AG04450 (cell line): ENCODE measurements at regions not wholly inside any gene's neighbourhood (a gene's known extent, or its start where the extent isn't known, plus 50 kb on each side); places are given as distances from the start of the nearest gene placed in this dataset.
"Not testable (repeated sequence)": the region's sequence is repeated elsewhere in the genome, so short reads cannot be mapped to it uniquely, and the experiment has no call there.

Source experiments
- CTCF ChIA-PET: fragments of 300-600, 350-600 bp; formaldehyde crosslinking; extraction: SDS; loops from one replicate; lab custom pipeline; 2022; ENCODE audit warnings: antibody characterized with exemption, inconsistent platforms; lab: Charles Lee
- POLR2A ChIA-PET: fragments of 350-600 bp; formaldehyde crosslinking; extraction: SDS; loops from one replicate; lab custom pipeline; 2021; ENCODE audit warnings: antibody characterized with exemption, inconsistent platforms; lab: Yijun Ruan, JAX
- DNase-seq: peaks from one replicate; pipeline ENCODE4 v3.0.0-alpha.2; 2011; ENCODE audit warnings: low read depth, low spot score
- H3K27ac ChIP-seq: one replicate; pipeline ENCODE4 v1.5.1; 2012; ENCODE audit warnings: low read depth, low read length, control low read depth
- H3K27me3 ChIP-seq: one replicate; pipeline ENCODE4 v1.6.0; 2012; ENCODE audit warnings: low read length; ENCODE audit not compliant: control insufficient read depth, insufficient read depth
- H3K4me3 ChIP-seq: 2 replicates; pipeline ENCODE4 v1.5.1; 2011; ENCODE audit warnings: mild to moderate bottlenecking, low read depth, low read length, control low read depth
- H3K9me3 ChIP-seq: 2 replicates; pipeline ENCODE4 v1.5.1; 2012; ENCODE audit warnings: low read length; ENCODE audit not compliant: control insufficient read depth, insufficient read depth
- TF ChIP-seq, protein P1 (sequence below): IDR thresholded peaks from 2 replicates; pipeline ENCODE4 v1.5.1; 2011; ENCODE audit warnings: low read depth, low read length, control low read depth, inconsistent platforms

DNA sequence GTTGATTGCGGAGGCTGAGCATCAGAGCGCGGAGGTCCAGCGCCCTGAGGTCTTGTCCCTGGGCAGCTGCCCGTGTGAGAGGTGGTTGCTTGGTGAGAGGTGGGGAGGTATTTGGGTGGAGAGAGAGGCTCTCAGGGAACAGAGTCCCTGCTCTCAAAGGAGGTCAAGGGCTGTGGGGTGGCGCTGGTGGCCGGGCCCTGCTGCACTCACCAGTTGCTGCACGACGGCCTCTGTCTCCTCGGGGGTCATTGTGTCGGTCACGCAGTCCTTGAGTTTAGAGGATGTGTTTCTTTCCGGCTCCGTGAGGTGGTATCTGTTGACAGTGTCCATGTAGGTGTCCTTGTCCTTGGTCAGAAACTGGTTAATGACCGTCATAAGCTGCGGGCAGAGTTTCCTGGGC is 95.5 kb downstream of the WTIP start:
- ChIA-PET POLR2A (no interaction called here), CTCF (no interaction called here)
- Histone ChIP-seq H3K9me3 (peaks cover 11% of the 10 kb centered on the region; the same call in 1 of the 2 replicates), H3K27me3 (no peaks in the 10 kb centered on the region), H3K4me3 (no peak overlapping the region), H3K27ac (no peak overlapping the region)
- TF ChIP-seq, protein P1, sequence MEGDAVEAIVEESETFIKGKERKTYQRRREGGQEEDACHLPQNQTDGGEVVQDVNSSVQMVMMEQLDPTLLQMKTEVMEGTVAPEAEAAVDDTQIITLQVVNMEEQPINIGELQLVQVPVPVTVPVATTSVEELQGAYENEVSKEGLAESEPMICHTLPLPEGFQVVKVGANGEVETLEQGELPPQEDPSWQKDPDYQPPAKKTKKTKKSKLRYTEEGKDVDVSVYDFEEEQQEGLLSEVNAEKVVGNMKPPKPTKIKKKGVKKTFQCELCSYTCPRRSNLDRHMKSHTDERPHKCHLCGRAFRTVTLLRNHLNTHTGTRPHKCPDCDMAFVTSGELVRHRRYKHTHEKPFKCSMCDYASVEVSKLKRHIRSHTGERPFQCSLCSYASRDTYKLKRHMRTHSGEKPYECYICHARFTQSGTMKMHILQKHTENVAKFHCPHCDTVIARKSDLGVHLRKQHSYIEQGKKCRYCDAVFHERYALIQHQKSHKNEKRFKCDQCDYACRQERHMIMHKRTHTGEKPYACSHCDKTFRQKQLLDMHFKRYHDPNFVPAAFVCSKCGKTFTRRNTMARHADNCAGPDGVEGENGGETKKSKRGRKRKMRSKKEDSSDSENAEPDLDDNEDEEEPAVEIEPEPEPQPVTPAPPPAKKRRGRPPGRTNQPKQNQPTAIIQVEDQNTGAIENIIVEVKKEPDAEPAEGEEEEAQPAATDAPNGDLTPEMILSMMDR = no peak
- DNase-seq = no peak

DNA sequence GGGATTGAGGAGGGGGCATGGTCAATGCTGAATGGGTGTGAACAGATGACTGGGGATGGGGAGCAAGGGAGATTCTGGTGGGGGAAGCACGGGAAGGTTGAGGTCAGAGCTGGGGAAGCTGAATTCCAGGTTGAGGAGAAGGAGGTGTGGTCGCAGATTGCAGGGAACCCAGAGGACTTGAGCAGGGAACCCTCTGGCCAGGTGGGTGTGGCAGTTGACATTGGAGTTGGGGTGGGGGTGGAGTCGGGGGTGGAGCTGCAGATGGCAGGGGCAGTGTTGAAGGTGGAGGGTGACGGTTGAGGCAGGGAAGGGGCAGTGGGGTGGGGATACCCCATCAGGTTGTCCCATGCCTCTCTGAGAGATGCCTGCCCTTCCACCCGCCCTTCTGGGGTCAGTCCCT is 94.7 kb downstream of the WTIP start:
- CTCF ChIA-PET = no interaction called here
- TF ChIP-seq, protein P1 = no peak
- POLR2A ChIA-PET = no interaction called here

DNA sequence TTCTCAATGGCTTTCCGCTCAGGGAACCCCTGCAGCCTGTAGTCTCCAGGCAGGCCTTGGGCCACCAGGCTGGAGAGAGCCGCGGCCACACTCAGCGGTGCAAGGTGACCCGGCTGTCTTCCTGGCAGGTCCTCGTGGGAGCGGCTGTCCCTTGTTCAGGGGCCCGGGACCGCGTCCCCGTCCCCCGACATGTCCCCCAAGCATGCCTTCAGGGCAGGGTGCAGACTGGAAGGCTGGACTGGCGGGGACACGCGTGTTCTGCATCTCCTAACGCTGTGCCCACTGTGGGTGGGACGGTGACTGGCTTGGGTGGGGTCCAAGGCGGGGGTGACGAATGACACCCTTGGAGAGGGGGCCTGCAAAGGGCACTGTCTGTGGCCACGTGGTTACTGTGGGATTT is 93.6 kb downstream of the WTIP start:
- POLR2A ChIA-PET = no interaction called here
- no peak overlapping the region for H3K27ac ChIP-seq
- H3K9me3 ChIP-seq = peaks cover 11% of the 10 kb centered on the region; the same call in 1 of the 2 replicates
- TF ChIP-seq, protein P1 = no peak
- CTCF ChIA-PET = no interaction called here
- no peak for DNase-seq
- H3K27me3 ChIP-seq = no peaks in the 10 kb centered on the region
- H3K4me3 ChIP-seq = no peak overlapping the region

More for the DNA sequence above, 94.7 kb downstream of the WTIP start:
- Histone ChIP-seq H3K27me3 (no peaks in the 10 kb centered on the region), H3K27ac (no peak overlapping the region), H3K9me3 (peaks cover 11% of the 10 kb centered on the region; the same call in 1 of the 2 replicates), H3K4me3 (no peak overlapping the region)
- DNase-seq = no peak

DNA sequence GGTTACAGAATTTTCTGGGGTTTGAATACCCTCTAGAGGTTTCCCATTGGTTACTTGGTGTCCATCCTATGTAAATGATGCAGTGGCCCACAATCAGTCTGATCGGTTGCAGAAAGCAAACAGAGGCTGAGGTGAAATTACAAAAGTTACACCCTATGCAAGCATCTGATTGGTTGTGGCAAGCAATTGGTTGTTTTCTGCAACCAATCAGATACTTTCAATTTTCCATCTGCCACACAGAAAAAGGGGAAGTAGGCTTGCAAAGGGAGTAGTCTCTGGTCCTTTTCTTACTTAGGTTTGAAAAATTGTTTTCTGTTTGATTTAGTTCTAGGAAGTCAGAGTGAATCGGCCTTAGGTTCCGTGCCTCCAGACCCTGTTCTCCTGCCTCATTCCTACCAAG is 93.1 kb downstream of the WTIP start:
- POLR2A ChIA-PET = no interaction called here
- no peak overlapping the region for H3K4me3 ChIP-seq
- H3K27me3 ChIP-seq = no peaks in the 10 kb centered on the region
- TF ChIP-seq, protein P1 = no peak
- no peak for DNase-seq
- peaks cover 10% of the 10 kb centered on the region; the same call in 1 of the 2 replicates for H3K9me3 ChIP-seq
- H3K27ac ChIP-seq = no peak overlapping the region
- CTCF ChIA-PET = no interaction called here

DNA sequence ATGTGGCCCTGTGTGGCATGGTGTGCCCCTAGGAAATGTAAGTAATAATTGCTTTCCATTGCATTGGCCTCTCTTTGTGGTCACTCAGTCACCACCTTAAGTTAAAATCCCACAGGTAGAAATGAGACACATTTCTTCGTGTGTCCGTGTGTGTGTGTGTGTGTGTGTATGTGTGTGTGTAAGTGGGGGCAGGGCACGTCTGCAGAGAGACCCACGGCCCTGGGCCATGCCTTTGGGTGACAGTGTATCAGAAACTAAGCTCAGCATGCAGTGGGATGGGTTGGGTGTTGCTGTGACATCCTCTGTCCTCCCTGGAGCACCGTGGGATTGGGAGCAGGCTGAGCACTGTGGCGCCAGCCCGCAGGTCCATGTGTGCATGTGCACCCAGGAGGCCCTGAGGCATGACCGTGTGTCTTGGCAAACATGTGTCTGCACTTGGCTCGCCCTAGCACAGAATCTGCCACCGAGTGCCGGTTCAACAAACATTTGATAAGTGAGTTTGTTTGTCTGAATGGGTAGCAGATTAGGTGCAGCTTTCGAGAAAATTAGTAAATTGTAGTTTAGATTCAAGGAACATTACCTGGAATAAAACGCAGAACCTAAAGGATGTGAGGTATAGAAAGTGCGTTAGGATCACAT is 91.8 kb downstream of the WTIP start:
- no peak for DNase-seq
- ChIA-PET CTCF (no interaction called here), POLR2A (no interaction called here)
- H3K27ac ChIP-seq = no peak overlapping the region
- H3K27me3 ChIP-seq = no peaks in the 10 kb centered on the region
- TF ChIP-seq, protein P1 = no peak
- no peak overlapping the region for H3K4me3 ChIP-seq
- H3K9me3 ChIP-seq = peaks cover 11% of the 10 kb centered on the region; the same call in 1 of the 2 replicates

DNA sequence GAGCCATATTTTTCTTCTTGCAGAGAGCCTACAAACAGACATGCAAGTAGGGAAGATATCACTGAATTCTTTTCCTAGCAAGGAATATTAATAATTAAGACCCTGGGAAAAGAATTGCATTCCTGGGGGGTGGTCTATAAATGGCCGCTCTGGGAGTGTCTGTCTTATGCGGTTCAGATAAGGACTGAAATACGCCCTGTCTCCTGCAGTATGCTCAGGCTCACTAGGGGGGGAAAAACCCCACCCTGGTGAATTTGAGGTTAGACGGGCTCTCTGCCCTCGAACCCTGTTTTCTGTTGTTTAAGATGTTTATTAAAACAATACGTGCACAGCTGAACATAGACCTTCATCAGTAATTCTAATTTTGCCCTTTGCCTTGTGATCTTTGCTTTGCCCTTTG is 88.6 kb downstream of the WTIP start:
- H3K9me3 ChIP-seq, H3K4me3 ChIP-seq, DNase-seq, CTCF ChIA-PET, H3K27ac ChIP-seq, POLR2A ChIA-PET, H3K27me3 ChIP-seq: not testable (repeated sequence)

DNA sequence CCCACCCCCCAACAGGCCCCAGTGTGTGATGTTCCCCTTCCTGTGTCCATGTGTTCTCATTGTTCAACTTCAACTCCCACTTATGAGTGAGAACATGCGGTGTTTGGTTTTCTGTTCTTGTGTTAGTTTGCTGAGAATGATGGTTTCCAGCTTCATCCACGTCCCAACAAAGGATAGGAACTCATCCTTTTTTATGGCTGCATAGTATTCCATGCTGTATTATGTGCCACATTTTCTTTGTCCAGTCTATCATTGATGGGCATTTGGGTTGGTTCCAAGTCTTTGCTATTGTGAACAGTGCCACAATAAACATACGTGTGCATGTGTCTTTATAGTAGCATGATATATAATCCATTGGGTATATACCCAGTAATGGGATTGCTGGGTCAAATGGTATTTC is 80.8 kb downstream of the WTIP start:
- H3K27me3 ChIP-seq, CTCF ChIA-PET, H3K4me3 ChIP-seq, DNase-seq, H3K27ac ChIP-seq, POLR2A ChIA-PET, H3K9me3 ChIP-seq: not testable (repeated sequence)
